SU-DHL-6 (cell line): ENCODE measurements at regions not wholly inside any gene's neighbourhood (a gene's known extent, or its start where the extent isn't known, plus 50 kb on each side); places are given as distances from the start of the nearest gene placed in this dataset.

Experiments
- EZH2phosphoT487 ChIP-seq: fragments of 200-600 bp; sonication (generic), shearing (Covaris generic); conservative IDR thresholded peaks from 2 replicates; pipeline ENCODE4 v1.6.1; 2018; ENCODE audit warnings: mild to moderate bottlenecking, antibody characterized with exemption, low read length, moderate library complexity, mixed read lengths
- TF ChIP-seq, protein P1 (sequence below): fragments of 200-600 bp; sonication (generic); IDR thresholded peaks from one replicate; pipeline ENCODE4 v1.5.1; 2017; ENCODE audit warnings: antibody characterized with exemption, mild to moderate bottlenecking, low read length, moderate library complexity; ENCODE audit not compliant: insufficient read depth, poor library complexity, severe bottlenecking

DNA sequence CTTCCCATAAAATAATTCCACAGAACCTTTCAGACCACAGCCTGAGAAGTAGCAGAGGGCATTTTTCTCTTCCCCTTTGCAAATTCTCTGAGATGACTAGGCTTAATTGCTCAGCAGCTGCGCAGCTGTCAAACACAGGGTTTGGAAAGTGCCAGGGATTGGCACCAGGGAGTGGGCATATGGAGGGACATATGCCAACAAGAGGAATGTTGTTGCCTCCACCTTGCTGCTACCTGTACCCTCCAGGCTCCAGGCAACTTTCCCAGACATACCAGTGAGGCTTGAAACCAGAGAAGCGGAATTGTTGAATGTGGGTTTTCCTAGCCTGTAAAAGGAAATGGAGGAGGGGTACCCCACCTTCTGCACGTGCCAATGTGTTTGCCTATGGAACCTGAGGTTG lies 256.2 kb upstream of the GPR101 start:
- TF ChIP-seq, protein P1, sequence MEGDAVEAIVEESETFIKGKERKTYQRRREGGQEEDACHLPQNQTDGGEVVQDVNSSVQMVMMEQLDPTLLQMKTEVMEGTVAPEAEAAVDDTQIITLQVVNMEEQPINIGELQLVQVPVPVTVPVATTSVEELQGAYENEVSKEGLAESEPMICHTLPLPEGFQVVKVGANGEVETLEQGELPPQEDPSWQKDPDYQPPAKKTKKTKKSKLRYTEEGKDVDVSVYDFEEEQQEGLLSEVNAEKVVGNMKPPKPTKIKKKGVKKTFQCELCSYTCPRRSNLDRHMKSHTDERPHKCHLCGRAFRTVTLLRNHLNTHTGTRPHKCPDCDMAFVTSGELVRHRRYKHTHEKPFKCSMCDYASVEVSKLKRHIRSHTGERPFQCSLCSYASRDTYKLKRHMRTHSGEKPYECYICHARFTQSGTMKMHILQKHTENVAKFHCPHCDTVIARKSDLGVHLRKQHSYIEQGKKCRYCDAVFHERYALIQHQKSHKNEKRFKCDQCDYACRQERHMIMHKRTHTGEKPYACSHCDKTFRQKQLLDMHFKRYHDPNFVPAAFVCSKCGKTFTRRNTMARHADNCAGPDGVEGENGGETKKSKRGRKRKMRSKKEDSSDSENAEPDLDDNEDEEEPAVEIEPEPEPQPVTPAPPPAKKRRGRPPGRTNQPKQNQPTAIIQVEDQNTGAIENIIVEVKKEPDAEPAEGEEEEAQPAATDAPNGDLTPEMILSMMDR, result no peak
- TF ChIP-seq EZH2phosphoT487, result no peak
